MM.1S (cell line): ENCODE measurements at regions not wholly inside any gene's neighbourhood (a gene's known extent, or its start where the extent isn't known, plus 50 kb on each side); places are given as distances from the start of the nearest gene placed in this dataset.

ENCODE experiments used
- CTCF ChIP-seq: fragments of 300-600 bp; sonication (generic); IDR thresholded peaks from 2 replicates; pipeline ENCODE4 v1.5.1; 2016; ENCODE audit warnings: antibody characterized with exemption, low read length, mixed read lengths
- EZH2 ChIP-seq: fragments of 300-600 bp; sonication (generic); optimal IDR thresholded peaks from 2 replicates; pipeline ENCODE3; 2017; ENCODE audit warnings: low read depth, mild to moderate bottlenecking, antibody characterized with exemption, low read length, mixed read lengths

- TF ChIP-seq EZH2 (no peak), CTCF (no peak)
These were observed 127.1 kb upstream of the MOCS2 start for GRCh38 chr5:53236683-53237082.
